ENCODE measurements at regions not wholly inside any gene's neighbourhood (a gene's known extent, or its start where the extent isn't known, plus 50 kb on each side); places are given as distances from the start of the nearest gene placed in this dataset.

DNA sequence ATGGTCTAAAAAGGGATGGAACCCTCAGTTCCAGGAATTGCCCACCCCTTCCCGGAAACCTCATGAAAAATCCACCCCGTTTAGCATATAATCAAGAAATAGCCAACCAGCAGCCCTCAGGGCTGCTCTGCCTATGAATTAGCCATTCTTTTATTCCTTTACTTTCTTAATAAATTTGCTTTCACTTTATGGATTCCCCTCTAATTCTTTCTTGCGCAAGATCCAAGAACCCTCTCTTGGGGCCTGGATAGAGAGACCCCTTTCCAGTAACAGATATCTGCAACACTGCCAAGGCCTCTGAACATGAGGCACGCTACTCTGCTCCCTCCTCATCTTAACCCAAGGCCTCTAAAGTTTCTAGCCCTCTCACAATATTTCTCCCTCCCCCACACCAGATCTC lies 58.9 kb upstream of the POU2F1 start:
- no peak for DNase-seq (ENCODE audit: low read depth, low spot score)
- ChIA-PET CTCF (no interaction called here), POLR2A (no interaction called here)
- no peak for TF ChIP-seq CTCF (IDR thresholded peaks at IDR 0.05; ENCODE audit: insufficient read depth, low read length, missing control alignments)
- no peak overlapping the region for H3K4me3 ChIP-seq (ENCODE audit: low read depth, low read length)

DNA sequence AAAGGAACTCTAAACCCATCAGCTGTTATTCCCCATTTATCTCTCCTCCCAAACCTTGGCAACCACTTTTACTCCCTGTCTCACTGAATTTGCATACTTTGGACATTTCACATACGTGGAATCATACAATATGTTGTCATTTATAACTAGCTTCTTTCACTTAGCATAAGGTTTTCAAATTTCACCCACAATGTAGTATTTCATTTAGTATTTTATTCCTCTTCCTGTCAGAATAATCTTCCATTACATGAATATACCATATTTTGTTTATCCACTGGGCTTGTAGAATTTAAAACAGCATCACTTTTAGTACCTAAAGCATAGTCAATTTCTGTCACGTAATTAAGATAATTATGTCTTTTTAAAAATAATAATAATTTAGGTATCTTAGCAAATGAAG lies 55.5 kb upstream of the POU2F1 start:
- no peak overlapping the region for H3K4me3 ChIP-seq (ENCODE audit: low read depth, low read length)
- no peak for TF ChIP-seq CTCF (IDR thresholded peaks at IDR 0.05; ENCODE audit: insufficient read depth, low read length, missing control alignments)
- ChIA-PET POLR2A (no interaction called here), CTCF (interaction anchor here (1.1 kb wide), 1 partner anchor 55 kb away, joined by 4 read pairs; no protein-coding TSS in a partner anchor)
- no peak for DNase-seq (ENCODE audit: low read depth, low spot score)

DNA sequence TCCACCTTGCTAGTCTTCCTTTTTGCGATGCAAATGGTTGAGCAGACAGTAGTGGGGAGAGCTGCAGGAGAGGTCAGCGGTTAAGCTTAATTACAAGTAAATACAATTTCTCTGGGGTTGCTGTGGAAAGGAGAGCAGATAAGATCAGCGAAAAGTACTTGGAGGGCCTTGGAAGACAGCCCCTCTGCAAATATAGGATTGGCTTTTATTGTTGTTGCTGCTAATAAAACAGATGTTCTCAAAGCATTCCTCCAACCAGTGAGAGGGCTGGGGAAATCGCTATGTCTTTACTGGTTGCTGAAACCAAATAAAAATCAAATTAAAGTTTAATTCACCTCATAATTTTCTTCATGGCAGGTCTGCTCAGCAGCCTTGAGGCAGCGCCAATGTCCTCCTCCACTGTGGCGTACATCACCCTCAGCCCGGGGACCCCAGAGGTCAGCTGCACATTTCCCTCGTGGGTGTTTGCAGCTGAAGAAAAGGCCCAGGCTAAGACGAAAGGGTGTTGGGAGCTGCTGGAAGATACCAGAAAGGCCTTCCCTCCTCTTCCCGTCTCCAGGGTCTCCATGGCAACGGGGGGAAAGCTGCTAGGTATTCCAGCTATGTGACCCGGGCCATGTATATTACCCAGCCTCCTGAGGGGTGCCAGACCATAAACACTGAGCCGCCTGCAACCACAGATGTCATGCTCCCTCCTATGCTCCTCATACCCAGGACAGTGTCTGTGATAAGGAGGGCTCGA lies 54.6 kb upstream of the POU2F1 start:
- H3K4me3 ChIP-seq (ENCODE audit: low read depth, low read length), result no peak overlapping the region
- TF ChIP-seq CTCF (IDR thresholded peaks at IDR 0.05; ENCODE audit: insufficient read depth, low read length, missing control alignments), result no peak
- ChIA-PET CTCF (no interaction called here), POLR2A (no interaction called here)
- no peak for DNase-seq (ENCODE audit: low read depth, low spot score)

DNA sequence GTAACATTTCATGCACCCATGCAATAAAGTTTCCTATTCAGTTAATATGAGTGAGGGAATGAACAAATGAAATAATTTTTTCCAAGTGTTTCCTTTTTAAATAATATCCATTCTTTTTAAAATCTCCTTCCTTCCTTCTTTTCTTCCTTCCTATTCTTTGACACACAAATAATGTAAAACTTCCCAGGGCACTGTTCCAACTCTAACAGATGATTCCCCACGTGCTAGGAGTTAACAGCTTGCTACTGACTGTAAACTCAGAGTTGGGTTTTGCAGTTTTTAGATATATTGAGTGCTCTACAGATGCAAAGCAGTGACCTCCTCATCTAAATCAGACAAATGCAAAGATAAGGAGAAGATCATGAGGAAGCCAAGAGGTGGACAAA lies 54.0 kb upstream of the POU2F1 start:
- POLR2A ChIA-PET, result no interaction called here
- no peak for TF ChIP-seq CTCF (IDR thresholded peaks at IDR 0.05; ENCODE audit: insufficient read depth, low read length, missing control alignments)
- no peak for DNase-seq (ENCODE audit: low read depth, low spot score)
- H3K4me3 ChIP-seq (ENCODE audit: low read depth, low read length), result no peak overlapping the region
- CTCF ChIA-PET, result no interaction called here

- no peak for TF ChIP-seq CTCF (IDR thresholded peaks at IDR 0.05; ENCODE audit: insufficient read depth, low read length, missing control alignments)
- ChIA-PET POLR2A (no interaction called here), CTCF (no interaction called here)
- H3K4me3 ChIP-seq (ENCODE audit: low read depth, low read length), result no peak overlapping the region
- no peak for DNase-seq (ENCODE audit: low read depth, low spot score)
Observed at GRCh38 chr1:167168424-167168823, 52.3 kb upstream of the POU2F1 start.

GRCh38 chr1:167169642-167170041 lies 51.0 kb upstream of the POU2F1 start:
- ChIA-PET POLR2A (no interaction called here), CTCF (interaction anchor here (1.1 kb wide), 1 partner anchor 51 kb away, joined by 3 read pairs; the partner anchor contains the start of gene POU2F1)
- no peak for TF ChIP-seq CTCF (IDR thresholded peaks at IDR 0.05; ENCODE audit: insufficient read depth, low read length, missing control alignments)
- no peak for DNase-seq (ENCODE audit: low read depth, low spot score)
- no peak overlapping the region for H3K4me3 ChIP-seq (ENCODE audit: low read depth, low read length)

All from AG04449 (cell line).